ENCODE measurements at regions not wholly inside any gene's neighbourhood (a gene's known extent, or its start where the extent isn't known, plus 50 kb on each side); places are given as distances from the start of the nearest gene placed in this dataset.

DNA sequence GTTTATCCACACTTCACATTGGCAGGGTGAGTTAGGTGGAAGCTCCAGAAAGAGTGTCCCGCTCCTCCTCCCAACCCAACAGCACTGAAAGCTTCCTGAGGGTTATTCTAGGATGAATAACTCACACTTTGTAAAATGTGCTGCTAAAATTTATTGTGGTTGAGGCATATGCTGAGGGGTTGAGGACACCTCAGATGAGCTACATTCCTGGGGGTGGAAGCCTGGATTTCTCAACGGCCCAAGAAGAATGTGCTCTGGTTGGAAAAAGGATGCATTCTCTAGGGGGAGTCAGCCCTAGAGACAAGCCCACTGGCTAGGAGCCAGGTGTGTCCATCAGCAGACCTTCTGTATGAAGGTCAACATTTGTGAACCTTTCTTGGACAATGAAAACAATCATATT, 91.5 kb upstream of the PDE1C start:
- DNase-seq (ENCODE audit: low read depth, low spot score) = no peak

DNA sequence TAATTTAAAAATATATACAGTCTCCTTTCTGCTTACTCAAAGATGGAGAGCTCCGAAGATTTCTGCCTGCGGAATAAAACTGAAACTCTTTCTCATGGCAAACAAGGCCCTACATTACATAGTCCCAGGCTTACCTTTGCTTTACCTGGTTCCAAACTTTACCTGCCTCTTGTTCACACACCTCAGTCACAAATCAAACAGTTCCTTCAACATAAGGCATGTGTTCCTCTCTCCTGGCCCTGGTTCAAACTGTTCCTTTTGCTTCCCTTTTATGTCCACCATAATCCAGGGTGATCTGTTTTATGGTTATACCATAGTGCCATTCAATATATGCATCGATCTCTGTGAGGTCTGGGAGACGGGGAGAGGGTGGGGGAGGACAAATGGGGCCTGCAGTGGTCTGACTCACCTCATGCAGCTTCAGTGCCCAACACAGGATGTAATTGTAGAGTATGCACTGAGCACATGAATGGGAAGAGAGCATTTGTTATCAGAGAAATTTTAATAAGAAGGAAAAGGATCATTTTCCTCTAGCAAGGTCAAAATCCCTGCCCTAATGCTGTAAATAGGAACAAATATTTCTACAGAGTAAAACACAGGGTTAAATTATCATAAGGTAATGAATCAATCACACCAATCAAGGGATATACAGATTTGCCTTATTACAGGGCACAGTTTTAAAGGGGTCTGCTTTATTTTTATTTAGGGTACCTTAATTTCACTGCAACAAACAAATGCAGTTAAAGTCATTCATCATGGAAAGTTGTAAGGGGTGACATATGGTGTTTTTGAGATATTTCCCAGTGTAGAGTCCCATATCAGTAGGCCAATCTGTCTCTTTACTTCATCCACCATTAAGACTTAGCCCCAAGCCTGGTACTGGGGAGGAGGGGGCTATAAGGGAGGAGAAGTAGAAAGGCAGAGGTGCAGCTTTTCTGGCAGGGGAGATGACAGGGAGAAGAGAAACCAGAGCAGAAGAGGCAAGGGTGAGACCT, 88.8 kb upstream of the PDE1C start:
- H3K4me3 ChIP-seq (ENCODE audit: low read length) = no peak overlapping the region
- DNase-seq (ENCODE audit: low read depth, low spot score) = no peak

More for the DNA sequence above, 91.5 kb upstream of the PDE1C start:
- H3K4me3 ChIP-seq (ENCODE audit: low read length) = no peak overlapping the region

DNA sequence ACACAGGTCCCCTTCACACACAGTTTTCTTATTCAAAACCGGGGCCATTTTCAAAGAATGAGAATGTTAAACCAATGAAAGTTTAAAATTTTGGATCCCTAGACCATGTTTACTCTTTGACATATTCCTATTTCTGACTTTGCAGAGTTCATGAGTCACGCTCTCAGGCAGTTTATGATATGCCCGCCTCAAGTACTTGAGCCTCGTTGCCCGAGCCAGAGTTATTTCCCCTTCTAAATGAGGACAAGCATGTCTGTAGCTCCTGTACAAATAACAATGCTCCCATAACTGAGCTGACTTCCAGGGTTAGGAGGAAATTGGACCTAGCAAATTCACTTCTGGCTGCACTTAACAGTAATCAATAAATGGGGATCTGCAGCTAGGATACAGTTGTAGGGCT, 87.9 kb upstream of the PDE1C start:
- no peak for DNase-seq (ENCODE audit: low read depth, low spot score)

DNA sequence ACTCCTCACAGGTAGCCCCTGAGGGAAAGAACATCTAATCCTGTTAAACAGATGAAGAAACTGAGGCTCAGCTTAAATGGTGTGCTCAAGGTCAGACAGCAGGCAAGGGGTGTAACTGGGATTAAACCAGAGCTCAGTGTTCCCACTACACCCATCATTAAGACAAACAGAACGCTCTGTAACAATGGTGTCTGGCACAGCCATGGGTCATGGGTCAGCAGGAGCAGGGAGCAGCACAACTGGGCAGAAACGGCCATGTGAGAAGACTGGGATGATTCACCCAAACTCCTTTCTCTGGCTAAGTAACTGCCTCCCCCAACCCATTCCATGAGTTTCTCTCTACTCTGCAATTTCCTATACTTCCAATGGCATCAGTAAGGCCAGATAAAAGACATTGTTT, 85.5 kb upstream of the PDE1C start:
- H3K4me3 ChIP-seq (ENCODE audit: low read length) = no peak overlapping the region
- DNase-seq (ENCODE audit: low read depth, low spot score) = no peak

More for the DNA sequence above, 87.9 kb upstream of the PDE1C start:
- no peak overlapping the region for H3K4me3 ChIP-seq (ENCODE audit: low read length)

DNA sequence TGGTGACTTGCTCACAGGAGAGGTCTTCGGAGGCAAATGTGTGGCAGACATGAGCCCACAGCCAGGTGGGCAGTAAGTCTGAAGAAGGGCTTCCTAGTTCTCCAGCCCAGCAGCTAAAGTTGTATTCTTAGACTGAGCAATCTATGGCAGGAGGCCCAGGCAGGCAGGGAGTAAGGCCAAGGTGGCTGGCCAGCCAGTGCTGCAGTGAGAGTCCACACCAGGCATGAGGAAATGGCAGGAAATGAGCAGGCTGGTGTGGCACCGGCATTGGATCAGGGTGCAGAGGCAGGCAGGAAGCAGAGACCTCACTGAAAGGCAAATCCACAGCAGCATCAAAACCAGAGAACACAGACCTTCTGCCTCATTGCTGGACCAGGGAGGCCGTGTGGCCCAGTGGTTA, 84.6 kb upstream of the PDE1C start:
- no peak for DNase-seq (ENCODE audit: low read depth, low spot score)
- H3K4me3 ChIP-seq (ENCODE audit: low read length) = no peak overlapping the region

DNA sequence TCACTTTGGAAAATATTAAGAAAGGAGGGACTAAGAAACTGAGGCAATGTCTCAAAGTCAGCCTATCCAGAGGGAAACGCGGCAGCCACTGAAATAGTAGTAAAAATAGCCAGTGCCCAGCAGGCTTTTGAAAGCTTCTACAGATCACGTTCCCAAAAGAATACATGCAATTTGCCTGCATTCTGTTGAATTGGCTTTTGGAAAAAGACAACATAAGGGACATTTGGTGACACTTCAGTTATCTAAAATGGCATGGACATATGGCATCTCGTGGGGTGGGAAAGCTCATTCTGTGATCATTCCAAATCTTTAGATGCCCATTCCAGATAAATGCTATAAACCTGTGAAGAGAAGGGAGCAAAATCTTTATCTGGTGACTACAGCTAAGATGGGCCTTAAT, 82.8 kb upstream of the PDE1C start:
- H3K4me3 ChIP-seq (ENCODE audit: low read length) = no peak overlapping the region
- DNase-seq (ENCODE audit: low read depth, low spot score) = no peak

DNA sequence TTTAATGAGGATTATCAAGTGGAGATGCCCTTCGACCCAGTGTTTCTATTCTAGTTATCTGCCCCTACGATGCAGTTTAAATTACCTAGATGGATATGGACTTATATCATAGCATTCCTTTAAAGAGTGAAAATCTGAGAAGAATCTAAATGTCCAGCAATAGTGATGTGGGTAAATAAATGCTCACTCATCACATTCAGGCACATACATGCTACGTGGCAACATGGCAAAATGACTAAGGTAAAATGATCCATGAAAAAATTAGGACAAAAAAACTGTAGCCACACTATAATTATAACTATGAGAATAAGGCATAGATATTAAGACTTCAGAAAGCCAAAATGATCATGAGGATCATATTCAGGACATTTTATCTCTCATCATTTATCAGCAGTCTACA, 82.4 kb upstream of the PDE1C start:
- H3K4me3 ChIP-seq (ENCODE audit: low read length) = no peak overlapping the region
- no peak for DNase-seq (ENCODE audit: low read depth, low spot score)

DNA sequence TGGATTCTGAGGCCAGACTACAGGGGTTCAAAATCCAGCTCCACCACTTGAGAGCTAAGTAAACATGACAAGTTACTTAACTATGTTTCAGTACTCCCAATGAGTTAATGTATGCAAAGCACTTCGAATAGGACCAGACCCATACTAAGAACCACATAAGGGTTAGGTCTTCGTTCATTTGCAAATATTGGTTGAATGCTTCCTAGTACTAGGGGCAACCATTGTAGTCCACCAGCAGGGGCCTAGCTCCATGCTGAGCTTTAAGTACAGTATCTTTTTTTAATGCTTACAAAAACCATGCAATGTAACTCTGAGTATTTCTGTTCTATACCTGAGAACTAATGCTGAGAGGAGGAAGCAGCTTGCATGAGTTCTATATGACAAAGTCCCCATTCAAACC, 80.4 kb upstream of the PDE1C start:
- no peak for DNase-seq (ENCODE audit: low read depth, low spot score)
- no peak overlapping the region for H3K4me3 ChIP-seq (ENCODE audit: low read length)

DNA sequence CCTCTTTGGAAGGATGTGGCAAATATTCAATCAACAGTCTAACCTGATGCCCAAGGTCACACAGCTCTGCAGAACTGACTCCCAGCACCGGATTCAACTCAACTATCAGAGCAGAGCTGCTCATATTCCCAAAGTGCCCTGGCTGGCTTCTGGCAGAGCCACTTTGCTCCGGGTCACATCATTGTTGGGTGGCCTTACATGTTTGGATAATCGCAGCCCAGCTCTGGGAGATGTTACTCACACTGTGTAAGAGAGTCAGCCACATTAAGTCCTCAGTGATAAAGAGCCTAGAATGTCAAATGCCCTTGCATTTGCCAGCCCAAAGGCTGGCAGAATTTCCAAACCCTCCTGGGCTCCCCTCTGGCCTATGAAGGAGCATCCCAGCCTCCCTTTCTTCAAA, 79.8 kb upstream of the PDE1C start:
- no peak for DNase-seq (ENCODE audit: low read depth, low spot score)
- H3K4me3 ChIP-seq (ENCODE audit: low read length) = no peak overlapping the region

DNA sequence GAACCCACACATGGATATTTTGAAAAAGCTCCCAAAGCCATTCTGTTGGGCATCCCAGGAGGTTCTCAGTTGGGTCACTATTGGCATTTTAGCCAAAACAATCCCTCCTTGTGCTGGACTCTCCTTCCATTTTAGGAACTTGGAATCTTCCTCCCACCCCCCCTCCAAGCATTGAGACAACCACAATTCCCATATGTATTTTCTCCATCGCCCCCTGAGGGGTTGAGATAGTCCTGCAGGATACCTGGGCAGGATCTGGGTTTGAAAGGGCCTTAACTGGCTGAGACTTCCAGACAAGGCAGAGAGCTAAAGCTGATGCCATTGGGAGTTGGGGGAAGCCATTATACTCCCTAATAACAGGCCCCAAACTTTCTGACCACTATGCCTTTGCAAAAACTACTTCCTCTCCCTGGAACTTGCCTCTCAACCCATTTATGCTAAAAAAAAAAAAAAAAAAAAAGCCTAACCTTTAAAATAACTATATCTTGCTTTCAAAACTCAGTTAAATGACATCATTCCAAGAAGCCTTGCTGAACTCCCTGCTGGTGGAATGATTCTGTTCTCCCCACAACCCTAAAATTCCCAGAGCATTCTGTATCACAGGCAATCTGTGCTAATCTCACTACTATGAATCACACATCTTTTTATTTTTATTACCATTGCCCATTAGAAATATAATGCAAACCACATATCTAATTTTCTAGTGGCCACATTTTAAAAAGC, 77.5 kb upstream of the PDE1C start:
- DNase-seq (ENCODE audit: low read depth, low spot score) = no peak
- H3K4me3 ChIP-seq (ENCODE audit: low read length) = no peak overlapping the region

DNA sequence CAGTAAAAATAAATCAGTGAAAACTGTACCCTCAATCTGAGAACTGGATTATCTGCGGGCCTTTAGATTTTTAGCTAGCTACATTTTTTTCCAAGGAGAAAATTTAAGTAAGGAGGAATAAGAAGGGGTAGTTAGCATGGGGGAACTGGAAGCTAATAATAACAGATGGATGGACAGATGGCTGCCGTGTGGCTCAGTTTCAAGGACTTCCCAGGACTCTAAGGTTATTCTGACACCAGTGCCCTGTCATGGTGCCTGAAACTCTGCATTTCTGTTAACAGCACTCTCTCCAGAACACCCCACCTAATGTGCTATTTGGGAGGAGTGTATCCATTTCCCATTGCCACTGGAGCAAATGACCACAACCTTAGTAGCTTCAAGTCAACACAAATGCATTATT, 75.7 kb upstream of the PDE1C start:
- H3K4me3 ChIP-seq (ENCODE audit: low read length) = no peak overlapping the region
- no peak for DNase-seq (ENCODE audit: low read depth, low spot score)

DNA sequence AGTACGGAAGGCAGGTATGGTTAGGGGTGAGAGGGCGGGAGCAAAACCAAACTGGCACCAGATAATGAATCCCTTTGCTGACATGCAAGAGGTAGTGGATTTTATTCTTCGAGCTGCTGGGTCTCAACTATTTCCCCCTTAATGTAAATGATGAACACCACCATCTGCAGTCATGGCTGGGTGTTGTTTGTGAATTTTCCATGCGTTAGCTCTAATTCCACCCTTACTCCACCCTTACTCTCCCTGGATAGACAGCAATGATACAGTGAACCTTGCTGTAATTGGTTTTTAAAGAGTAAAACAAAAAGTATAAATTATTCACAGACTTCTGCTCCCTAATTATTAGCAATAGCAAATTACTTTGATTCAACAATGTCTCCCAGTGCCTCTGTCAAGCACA, 74.5 kb upstream of the PDE1C start:
- H3K4me3 ChIP-seq (ENCODE audit: low read length) = no peak overlapping the region
- no peak for DNase-seq (ENCODE audit: low read depth, low spot score)

DNA sequence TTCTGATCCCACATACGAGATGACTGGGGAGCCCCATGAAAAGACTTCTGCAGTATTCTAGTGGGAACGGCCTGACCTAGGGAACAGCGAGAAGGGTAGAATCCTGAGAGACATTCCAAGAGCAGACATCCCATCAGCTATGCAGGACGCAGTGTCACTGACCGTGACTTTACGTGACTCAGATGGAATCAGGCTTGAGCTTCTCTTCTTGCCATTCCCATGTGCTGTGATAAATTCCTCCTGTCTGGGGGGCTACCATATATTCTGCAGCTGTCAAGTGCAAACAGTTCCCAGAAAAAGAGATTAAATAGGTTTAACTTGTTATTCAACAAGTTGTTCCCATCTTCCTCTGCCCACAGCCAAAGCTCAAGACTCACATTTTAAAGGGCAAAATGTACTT, 73.1 kb upstream of the PDE1C start:
- H3K4me3 ChIP-seq (ENCODE audit: low read length) = no peak overlapping the region
- DNase-seq (ENCODE audit: low read depth, low spot score) = no peak

DNA sequence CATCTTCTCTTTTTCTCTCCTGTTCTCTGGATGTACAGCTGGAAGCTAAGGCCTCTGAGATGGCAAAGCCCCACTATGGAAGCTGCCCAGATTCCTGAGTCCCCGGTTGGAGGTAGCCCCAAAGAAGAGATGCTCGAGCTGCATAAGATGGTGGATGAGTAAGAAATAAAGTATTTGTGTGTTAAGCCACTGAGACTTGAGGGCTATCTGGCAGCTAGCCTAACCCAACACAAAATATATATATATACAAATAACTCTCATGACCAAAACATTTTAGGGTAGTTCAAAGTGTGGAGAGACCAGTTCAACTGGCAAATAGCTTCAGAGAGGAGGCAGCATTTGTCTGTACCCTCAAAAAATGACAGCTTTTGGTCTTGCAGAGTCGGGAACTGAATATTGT, 72.4 kb upstream of the PDE1C start:
- DNase-seq (ENCODE audit: low read depth, low spot score) = no peak

DNA sequence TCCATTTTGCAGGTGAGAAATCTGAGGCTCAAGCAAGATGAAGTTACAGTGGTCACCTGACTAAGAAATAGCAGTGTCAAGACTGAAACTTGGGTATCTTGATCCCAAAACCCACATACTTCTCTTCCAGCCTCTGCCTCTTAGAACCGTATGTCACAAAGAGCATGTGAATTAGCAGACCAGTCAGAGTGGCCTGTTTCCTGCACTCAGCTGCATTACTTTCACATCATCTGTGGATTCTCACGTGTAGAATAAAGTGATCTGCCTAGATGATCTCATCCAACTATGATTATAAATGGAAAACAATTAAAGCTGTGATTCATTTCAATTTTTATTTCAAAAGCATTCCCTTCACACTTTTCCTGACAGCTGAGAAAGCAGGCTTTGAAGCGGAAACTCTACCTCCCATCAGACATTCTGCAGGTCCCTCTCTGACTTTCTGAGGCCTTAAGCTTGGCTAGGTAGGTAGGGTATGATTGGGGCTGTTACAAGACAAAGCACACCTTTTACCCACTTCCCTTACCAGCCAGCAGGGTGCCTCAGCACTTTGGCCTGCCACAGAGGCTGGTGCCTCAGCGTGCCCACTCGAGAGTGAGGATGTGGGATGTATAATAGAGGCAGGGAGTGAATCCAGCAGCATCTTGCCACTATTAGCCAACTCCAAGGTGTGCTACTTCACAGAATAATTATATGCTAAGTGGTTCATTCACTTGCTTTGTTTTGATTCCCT, 70.2 kb upstream of the PDE1C start:
- H3K4me3 ChIP-seq (ENCODE audit: low read length) = no peak overlapping the region
- no peak for DNase-seq (ENCODE audit: low read depth, low spot score)

More for the DNA sequence above, 72.4 kb upstream of the PDE1C start:
- no peak overlapping the region for H3K4me3 ChIP-seq (ENCODE audit: low read length)

DNA sequence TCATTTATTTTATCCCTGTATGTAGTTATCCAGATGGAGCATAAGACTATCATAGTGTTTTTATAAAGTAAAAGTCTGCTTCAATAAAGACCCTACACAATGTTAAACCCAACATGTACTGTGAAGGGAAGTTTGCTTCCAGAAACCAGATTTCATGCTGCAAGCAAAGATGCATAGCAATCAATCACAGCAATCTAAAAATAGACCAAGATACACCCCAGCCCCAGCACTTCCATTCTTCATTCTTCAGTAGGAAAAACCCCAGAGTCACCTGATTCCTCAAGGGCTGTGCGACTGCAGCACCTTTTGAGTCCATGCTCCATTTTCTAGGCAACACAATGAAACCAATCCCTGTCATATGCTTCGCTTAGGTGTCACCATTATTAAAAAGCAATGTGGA, 66.9 kb upstream of the PDE1C start:
- H3K4me3 ChIP-seq (ENCODE audit: low read length) = no peak overlapping the region
- DNase-seq (ENCODE audit: low read depth, low spot score) = no peak

DNA sequence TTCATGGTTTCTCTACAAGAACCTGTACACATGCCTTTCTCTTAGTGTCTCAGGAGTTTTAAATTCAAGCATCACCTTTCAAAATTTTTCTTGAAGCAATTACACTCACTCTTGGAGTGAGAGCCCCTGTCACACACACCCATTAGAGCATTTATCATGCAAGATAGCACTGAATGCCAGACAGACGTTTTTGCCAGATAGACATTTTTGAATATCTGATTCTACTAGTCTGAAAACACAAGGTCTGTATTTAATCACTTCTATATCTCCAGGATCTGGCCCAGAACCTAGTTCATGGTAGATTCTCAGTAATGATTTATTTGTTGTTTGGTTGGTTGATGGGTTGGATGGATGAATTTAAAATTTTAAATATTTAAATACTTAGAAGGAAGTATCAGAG, 60.9 kb upstream of the PDE1C start:
- DNase-seq (ENCODE audit: low read depth, low spot score) = no peak
- no peak overlapping the region for H3K4me3 ChIP-seq (ENCODE audit: low read length)

DNA sequence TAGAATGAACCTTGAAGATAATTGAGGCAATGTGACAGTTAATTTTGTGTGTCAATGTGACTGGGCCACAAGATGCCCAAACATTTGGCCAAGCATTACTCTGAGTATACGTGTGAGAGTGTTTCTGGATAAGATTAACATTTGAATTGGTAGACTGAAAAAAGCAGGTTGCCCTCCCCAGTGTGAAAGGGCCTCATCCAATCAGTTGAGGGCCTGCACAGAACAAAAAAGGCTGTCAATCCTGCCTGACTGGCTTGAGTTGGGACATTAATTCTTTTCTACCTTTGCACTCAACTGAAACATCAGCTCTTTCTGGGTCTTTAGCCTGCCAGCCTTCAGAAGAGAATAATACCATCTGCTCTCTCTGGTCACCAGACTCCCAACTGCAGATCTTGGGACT, 56.6 kb upstream of the PDE1C start:
- no peak for DNase-seq (ENCODE audit: low read depth, low spot score)
- H3K4me3 ChIP-seq (ENCODE audit: low read length) = no peak overlapping the region
